HG03108 (cell line): ENCODE measurements at regions not wholly inside any gene's neighbourhood (a gene's known extent, or its start where the extent isn't known, plus 50 kb on each side); places are given as distances from the start of the nearest gene placed in this dataset.

Experiments used
- ATAC-seq: cut with Tn5 transposase; IDR thresholded peaks from one replicate; pipeline ENCODE4 v1.9.1; 2021; ENCODE audit warnings: moderate library complexity; ENCODE audit not compliant: unreplicated experiment

DNA sequence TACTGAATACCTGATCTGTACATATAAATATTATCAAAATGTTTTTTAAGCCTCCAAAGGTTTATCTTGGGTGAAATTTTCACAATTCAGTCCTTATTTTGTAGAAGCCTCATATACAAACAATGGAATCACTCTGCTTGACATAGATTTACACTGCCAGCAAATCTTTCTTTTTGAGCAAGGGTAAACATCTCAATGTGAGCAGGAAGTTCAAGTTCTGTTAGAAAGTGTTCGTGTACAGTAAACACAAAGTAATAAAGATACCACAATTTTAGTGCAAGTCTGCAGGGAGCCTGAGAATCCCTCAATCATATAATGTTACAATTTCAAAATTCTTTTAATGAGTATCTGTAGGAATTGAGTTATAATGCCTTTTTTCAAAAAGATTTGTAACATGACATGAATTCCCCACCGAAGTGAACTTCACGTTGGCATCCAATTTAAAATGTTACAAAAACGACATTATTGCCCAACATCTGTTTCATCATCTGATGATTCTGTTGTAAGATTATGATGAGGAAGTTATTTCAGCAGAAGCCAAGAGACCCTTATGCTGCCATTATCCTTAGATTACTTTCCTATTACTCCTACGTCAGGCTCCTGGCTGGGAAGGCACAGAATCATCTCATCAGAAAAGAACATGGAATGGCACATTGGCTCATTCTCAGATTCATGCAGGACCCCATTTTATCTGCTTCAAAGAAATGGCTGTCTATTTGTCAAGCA, 283.9 kb upstream of the ACVR2A start:
- no peak for ATAC-seq

- ATAC-seq: no peak
These were observed 285.6 kb upstream of the ACVR2A start for GRCh38 chr2:147559070-147559725.

DNA sequence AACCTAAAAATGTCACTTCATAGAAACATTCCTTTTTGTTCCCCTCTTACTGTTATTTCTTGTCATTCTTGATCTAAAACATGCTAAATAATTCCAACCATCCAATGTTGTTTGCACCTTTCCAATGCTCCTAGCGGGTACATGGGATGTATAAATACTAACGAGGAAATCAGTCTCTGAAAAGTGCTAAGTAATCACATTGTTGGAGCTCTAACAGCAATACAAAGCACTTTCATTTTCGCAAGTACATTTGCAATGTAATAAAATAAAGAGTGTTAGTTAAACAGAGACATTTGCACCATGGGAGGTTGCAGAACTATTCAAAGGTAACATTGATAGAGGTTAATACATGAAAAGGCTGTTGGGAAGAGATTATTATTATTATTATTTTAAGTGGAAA, 286.2 kb upstream of the ACVR2A start:
- no peak for ATAC-seq

DNA sequence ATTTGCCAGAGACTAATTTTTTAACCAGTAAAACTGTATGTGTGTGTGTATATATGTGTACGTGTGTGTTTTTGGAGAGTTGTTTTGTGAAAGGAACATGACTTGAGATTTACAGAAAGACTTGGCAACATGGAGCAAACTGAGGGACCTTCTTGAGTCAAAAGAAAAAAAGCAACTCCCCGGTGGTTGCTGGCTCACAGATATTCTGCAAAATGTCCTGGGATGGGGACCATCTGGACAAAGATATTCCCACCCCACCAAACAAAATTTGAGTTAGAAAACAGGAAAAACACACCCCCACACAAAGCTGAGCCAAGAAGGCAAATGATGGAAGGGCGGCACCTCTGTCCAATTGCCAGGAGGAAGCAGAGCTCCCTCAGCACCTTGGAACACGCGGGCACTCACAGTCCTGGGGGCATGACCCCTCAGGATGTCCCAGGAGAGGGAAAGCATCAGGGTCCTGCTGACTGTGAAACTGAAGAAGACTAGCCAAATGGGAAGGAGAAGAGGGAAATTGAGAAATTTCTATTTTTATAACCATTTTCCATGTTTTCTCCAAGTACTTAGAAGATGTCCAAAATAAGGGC, 290.2 kb upstream of the ACVR2A start:
- no peak for ATAC-seq

DNA sequence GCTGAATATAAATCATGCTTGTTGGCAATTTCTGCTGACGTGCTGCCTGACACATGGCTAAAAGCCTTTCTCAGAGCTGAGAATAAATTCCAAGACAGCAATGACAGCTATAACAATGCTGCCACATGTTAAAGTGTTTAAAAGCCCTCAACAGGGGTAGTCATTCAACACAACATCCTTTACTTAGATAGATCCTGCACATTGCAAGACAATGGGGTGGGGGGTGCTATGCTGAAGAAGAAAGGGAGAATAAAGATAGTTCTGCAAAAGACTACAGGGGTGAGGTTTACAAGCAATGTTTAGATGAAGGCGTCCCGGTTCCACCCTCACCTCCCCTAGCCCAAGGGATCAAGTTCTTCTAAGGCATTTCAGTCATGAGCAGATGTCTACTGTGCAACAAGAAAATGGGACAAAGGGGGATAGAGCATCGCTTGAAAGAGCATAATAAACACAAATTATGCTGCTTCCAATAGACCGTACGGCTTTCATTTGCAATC, 291.0 kb upstream of the ACVR2A start:
- ATAC-seq: no peak

GRCh38 chr2:147550995-147551731, 293.7 kb upstream of the ACVR2A start:
- no peak for ATAC-seq

- no peak for ATAC-seq
These were observed 295.8 kb upstream of the ACVR2A start for GRCh38 chr2:147549054-147549453.

GRCh38 chr2:147548451-147548850, 296.4 kb upstream of the ACVR2A start:
- ATAC-seq: no peak

DNA sequence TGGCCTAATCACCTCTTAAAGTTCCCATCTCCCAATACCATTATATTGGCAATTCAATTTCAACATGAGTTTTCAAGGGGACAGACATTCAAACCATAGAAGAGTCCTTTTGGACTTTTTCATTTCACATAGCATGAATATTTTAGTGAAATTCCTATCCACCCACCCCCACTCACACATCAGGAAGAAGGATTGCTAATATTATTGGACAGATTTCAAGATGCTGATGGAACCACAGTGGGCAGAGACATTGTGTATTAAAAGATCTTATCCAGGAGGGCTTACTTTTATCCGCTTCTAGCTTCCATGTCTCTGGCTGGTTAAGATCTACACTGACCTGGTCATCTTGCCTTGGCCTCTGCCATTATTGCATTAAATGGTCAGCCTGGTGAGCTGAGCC, 297.4 kb upstream of the ACVR2A start:
- ATAC-seq: no peak

DNA sequence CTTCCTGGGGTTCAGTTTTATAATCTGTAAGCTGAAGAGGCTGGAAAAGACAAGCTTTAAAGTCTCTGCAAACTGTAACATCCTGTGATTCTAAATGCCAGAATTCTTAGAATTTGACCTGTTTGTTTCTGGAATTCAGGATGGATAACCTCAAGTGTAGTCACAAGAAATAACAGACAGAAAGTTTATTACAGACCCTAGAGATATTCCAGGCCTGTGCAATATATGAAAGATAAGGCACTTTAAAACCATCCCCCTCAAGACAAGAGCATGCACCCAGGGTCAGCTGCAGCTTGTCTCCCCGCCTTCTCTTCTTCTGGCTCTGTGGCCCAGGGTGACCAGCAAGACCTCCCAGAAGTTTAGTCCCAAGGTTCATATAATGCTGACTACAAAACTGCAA, 298.7 kb upstream of the ACVR2A start:
- ATAC-seq: no peak

GRCh38 chr2:147543056-147543455, 301.8 kb upstream of the ACVR2A start:
- ATAC-seq: no peak

DNA sequence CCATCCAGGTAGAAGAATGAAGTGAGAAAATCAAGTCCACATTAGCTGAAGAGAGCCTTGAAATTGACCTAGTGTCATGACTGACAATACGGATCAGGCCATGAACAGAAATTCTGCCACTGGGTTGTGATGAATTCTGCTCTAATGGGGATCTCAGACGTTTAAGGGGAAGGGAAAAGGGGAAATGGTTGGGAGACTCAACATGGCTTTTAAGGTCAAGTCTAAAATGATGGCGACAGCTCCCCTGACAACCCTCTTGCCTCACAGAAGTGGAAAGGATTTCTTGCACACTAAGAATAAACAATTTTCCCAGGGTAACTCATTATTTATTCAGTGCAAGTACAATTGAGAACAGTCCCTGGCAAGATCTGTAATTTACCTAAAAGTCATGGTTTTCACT, 302.5 kb upstream of the ACVR2A start:
- ATAC-seq: no peak

DNA sequence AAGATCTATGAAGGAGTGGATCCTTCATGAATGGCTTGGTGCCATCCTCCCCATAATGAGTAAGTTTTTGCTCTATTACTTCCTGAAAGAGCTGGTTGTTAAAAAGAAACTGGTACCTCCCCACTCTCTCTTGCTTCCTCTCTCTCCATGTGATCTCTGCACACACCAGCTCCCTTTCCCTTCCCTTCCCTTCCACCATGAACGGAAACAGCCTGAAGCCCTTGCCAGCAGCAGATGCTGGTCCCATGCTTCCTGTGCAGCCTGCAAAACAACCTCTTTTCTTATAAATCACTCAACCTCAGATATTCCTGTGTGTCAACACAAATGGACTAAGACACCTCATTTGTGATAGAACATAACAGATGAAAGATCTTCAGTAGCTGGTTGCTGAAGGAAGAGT, 303.5 kb upstream of the ACVR2A start:
- no peak for ATAC-seq

- ATAC-seq: no peak
These were observed 306.0 kb upstream of the ACVR2A start for GRCh38 chr2:147538821-147539220.

DNA sequence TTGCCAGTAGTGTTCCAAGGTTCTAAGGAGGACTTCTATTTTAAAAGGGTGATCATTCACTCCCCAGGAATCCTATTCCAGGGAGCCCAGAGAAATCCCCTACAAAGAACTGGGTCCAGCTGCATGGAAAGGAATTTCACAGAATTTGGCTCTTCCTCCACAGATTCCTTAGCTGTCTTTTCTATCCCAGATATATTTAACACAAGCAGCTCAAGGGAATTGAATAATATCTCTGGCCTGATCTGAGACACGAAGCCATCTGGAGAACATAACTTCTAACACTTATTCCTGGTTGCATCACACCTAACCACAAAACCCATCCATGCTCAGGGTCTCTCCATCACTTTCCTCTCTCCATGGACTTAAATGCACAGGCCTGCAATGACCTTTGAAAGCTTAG, 306.7 kb upstream of the ACVR2A start:
- ATAC-seq: no peak

GRCh38 chr2:147531269-147531668, 313.6 kb upstream of the ACVR2A start:
- no peak for ATAC-seq

- no peak for ATAC-seq
These were observed 314.8 kb upstream of the ACVR2A start for GRCh38 chr2:147530033-147530432.

DNA sequence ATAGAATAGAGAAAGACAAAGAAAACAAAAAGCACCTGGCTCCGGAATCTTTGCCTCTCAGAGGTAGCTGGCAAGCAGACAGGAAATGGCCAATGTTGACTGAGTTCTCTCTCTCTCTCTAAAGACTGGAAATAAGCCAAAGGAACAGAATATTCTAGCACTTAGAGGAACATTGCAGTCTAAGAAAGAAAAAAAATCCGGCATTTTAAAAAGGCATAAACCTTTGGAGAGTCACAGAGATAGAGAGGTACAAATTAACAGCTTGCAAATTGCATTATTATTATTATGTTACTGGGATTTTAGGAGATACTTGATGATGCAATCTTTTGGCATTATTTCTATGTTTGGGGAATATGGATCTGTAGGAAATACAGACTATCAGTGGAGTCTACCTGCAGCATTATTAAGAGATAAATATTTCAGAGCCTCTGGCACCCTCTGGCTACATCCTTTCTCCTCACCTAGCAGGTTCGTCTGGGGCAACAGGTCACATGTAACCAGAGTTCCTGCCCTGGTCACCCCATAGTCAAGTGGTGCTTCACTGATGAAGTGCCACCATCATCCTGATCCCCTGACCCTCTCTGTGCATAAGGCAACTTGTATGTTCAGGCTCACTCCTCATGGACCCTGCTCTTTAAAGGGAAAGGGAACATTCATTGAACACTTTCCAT, 318.9 kb upstream of the ACVR2A start:
- ATAC-seq: no peak

- no peak for ATAC-seq
These were observed 319.9 kb upstream of the ACVR2A start for GRCh38 chr2:147524912-147525311.

DNA sequence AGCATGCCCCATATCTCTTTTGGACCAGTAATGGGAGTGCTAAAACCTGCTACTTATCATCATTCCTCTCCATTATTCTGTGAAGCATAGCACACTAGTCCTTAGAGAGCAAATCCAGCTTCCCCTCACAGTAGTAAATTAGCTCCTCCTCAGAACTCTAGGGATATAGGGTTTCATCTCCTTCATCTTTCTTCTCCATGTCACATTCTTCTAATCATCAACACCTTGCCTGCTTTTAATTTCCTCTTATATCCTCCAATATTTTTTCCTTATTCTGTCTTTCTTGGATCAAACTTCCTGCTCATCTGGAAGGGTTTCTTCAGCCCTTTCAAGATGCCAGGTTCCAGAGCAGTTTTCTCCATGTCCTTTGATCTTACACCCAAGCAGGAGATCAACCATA, 321.4 kb upstream of the ACVR2A start:
- no peak for ATAC-seq

DNA sequence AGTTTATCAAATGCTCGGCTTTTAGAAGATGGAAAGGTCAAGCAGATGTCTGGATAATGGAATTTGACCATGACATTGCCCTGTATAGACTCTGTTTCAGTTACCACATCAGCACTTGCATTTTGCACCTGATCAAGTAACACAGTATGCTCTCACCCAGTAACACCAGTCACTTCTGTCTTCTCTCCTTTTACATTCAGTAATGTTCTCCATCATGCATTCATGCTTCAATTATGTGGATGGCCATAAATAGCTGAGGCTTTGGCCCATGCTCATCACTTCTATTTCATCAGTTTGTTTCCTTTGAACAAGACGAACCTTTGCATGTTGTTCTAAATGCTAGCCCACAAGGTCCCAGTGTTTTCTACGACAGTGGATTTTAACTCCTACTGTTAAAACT, 322.9 kb upstream of the ACVR2A start:
- no peak for ATAC-seq
